HG02610 (cell line): ENCODE measurements at regions not wholly inside any gene's neighbourhood (a gene's known extent, or its start where the extent isn't known, plus 50 kb on each side); places are given as distances from the start of the nearest gene placed in this dataset.

Experiments
- ATAC-seq: cut with Tn5 transposase; IDR thresholded peaks from one replicate; pipeline ENCODE4 v1.9.1; 2021; ENCODE audit warnings: mild to moderate bottlenecking, moderate library complexity; ENCODE audit not compliant: unreplicated experiment

DNA sequence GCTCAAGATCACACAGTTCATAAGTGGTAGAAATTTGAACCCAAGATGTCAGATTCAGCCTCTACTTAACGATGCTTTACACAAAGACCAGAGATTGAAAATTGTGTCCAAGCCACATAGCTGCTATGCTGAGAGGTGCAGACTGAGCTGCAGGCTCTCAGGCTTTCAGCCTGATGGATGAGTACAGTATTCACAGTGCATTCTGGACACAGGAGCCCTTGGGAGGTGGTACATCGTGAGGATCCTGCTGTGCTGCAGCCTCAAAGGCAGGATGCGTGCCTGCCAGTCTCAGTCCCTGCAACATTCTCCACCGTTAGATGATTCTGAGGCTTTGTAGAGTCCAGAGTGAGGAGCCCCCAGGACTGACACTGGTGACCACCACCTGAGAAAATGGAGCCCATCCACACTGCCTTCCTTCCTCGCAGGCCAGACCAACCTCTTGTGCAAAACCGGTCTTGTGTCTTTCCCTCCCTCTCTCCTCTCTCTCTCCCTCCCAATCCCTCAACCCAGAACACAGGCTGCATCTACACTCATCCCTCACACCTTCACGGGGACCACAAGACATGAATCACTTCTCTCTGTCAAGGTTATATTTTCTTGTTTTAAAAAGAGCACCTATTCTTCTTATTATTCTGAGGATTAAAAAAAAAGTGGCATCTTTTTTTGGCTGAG lies 203.4 kb upstream of the ZNF507 start:
- no peak for ATAC-seq

DNA sequence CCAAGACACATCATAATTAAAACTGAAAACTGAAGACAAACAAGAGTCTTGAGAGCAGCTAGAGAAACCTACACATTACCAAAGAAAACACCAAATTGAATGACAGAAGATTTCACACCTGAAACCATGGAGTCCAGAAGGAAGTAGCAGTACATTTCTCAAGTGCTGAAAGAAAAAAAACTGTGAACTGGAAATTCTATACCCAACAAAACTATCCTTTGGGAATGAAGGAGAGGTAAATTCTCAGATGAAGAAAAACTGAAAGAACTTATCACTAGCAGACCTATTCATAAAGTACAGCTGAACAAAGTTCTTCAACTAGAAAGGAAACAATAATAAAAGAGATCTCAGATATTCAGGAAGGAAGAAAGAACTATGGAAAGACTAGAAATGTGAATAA lies 198.7 kb upstream of the ZNF507 start:
- no peak for ATAC-seq

DNA sequence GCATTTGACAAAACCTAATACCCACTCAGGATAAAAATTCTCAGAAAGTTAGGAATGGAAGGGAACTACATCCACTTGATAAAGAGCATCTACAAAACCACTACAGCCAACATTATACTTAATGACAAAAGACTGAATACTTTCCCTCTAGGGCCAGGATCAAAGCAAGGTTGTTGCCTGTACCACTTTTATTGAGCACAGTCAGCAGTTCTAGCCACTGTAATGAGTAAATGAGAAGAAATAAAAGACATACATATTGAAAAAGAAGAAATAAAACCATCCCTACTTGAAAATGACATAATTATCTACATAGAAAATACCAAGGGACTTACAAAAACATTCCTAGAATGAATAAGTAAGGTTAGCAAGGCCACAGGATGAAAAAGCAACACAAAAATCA lies 194.8 kb upstream of the ZNF507 start:
- no peak for ATAC-seq

- ATAC-seq, result no peak
These were observed 191.0 kb upstream of the ZNF507 start for GRCh38 chr19:32154418-32154817.

- no peak for ATAC-seq
These were observed 180.9 kb upstream of the ZNF507 start for GRCh38 chr19:32164384-32164992.

DNA sequence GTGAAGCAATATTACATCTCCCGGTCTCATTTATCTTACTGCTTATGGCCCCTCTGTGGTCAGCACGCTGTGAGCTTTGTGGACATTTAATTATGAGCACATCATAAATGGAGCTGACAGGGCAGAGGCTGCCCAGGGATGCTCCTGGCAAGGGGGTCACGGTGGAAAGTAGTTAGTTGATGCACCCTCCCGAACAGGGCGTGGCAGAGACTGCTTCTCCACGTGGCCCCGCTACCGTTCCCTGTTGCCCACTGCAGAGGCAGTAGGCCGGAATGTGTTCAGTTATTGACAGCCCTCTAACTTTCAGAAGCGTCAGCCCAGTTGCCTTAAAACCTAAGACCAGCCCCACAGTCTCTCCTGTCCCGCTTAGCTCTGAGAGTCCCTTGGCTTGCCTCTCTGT lies 180.3 kb upstream of the ZNF507 start:
- ATAC-seq, result no peak

DNA sequence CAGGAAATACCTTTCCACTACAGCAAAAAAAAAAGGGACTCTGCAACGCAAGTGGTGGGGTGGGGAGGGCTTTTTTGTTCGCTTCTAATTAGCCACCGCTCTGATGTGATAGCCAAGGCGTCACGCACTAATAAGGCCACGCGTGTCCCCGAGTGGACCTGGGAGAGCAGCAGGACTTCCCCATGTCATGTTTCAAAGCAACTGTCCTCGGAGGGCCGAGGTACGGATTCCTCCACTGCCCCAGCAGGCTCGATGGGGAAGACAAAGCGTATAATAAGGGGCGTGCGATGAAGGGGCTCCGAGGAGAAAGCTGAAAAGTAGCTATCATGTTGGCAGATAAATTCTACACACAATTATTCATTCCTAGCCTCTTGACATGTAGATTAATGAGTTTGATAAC lies 179.7 kb upstream of the ZNF507 start:
- ATAC-seq, result no peak

DNA sequence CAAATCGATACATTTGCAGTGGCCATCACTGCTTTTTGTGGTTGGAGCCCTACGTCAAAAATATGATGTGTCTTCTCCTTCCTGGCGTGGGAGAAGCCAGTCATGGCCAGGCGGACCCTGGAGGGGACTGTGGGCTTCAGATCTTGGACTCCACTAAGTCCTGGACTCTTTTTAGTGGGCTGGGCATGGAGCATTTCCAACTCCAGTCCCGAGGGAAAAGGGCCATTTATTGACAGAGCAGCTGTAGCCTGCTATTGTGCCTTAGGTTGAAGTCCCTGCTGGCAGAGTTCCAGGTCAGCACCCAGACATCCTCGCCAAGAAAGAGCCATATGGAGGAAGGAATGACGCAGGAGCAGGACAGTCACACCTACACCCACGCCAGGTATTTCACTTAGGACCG lies 179.2 kb upstream of the ZNF507 start:
- no peak for ATAC-seq

- no peak for ATAC-seq
These were observed 177.3 kb upstream of the ZNF507 start for GRCh38 chr19:32168111-32168510.

- no peak for ATAC-seq
These were observed 176.8 kb upstream of the ZNF507 start for GRCh38 chr19:32168606-32169005.

- ATAC-seq, result no peak
These were observed 173.7 kb upstream of the ZNF507 start for GRCh38 chr19:32171719-32172151.

DNA sequence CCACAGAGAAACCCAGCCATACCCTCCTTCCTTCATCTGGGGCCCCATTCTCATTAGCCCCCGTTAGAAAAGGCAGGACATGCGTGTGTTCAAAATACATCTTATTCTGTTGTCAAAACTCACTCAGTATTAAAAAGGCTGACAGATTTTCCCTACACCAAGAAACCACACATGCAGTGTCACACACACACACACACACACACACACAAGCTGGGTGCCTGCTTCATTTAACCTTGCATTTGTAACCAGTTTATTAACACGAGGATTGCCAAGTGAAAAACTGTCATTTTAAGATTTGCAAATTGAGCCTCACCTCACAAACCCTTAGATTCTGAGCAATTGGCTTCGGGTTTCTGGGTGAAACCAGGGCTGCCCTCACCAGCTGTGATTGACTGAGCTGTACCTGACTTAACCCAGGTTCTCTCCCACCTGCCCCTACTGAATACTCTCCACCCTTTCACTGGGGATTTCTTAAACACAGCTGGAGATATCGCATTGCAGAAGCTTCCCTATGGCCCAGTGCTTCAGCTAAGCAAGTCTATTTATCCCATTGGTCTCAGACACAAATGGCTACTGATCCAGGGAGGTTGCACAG lies 172.7 kb upstream of the ZNF507 start:
- no peak for ATAC-seq

GRCh38 chr19:32173836-32174235 lies 171.6 kb upstream of the ZNF507 start:
- ATAC-seq, result no peak

- no peak for ATAC-seq
These were observed 170.9 kb upstream of the ZNF507 start for GRCh38 chr19:32174386-32175113.

- ATAC-seq, result no peak
These were observed 168.8 kb upstream of the ZNF507 start for GRCh38 chr19:32176591-32176990.

DNA sequence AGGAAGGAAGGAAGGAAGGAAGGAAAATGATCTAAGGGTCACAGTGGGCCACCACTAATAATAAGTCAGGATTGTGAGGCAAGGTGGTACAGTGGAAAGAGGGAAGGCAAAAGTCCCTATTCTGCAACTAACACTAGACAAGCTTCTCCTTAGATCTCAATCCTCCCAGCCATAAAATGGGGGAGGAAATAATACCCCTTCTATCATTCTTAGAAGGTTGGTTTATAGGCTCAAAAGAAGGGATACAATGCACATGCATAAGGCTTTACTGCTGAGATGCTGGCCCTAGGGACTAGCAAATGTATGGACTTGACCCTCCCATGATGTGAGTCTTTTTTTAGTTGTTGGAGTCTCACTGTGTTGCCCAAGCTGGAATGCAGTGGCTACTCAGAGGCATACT lies 167.7 kb upstream of the ZNF507 start:
- no peak for ATAC-seq

GRCh38 chr19:32178401-32178800 lies 167.0 kb upstream of the ZNF507 start:
- no peak for ATAC-seq

DNA sequence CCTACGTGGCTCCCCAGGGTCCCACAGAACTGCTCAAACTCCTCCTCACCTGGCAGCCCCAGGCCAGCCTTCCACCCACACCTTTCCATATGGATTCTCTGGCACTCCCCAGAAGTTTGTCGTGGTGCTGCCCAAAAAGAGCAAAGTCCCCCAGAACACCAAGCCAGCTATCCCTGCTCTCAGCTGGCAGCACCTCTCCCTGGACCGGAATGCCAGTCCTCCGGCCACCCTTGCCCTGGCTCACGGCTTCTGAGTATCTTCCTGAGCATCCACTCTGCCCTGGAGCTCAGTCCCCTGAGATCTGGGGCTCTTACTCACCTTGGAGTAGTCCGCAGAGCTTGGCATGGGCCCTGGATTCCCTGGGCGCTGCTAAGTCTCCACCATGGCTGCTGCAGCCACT lies 166.5 kb upstream of the ZNF507 start:
- ATAC-seq, result no peak

GRCh38 chr19:32181216-32181920 lies 164.0 kb upstream of the ZNF507 start:
- ATAC-seq, result no peak

- no peak for ATAC-seq
These were observed 158.7 kb upstream of the ZNF507 start for GRCh38 chr19:32186542-32187330.
